ENCODE measurements at regions not wholly inside any gene's neighbourhood (a gene's known extent, or its start where the extent isn't known, plus 50 kb on each side); places are given as distances from the start of the nearest gene placed in this dataset.

DNA sequence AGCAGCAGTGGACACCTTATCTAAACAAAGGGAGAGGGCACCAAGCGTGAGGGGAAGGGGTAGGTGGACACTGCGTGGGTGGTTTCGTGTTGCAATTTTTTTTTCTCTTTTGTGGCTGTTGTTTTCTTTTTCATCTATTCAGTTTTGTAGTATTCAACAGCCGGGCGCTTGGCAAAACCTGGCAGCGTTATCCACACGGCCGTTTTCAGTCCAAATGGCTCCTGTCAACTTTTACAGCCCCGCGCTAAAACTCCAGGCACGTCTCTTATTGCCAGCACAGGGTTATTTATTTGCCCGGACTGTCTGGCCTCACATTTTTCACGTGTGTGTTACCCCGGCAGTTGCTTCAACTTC is 192.2 kb downstream of the BCOR start:
- POLR2A ChIA-PET (ENCODE audit: unreplicated experiment): no interaction called here
- CTCF ChIA-PET: no interaction called here
- peak; percentile 8 for DNase-seq
- Histone ChIP-seq H3K4me3 (ENCODE audit: low read length) (peak overlapping the region; percentile 9; the same call in 1 of the 2 replicates), H3K27ac (ENCODE audit: low read length) (peak overlapping the region; percentile 34), H3K4me1 (ENCODE audit: insufficient read depth, low read length) (peaks cover 64% of the 10 kb centered on the region), H3K79me2 (ENCODE audit: low read length) (no peaks in the 10 kb centered on the region), H3K9me2 (replicated peaks; ENCODE audit: low read length) (no peaks in the 10 kb centered on the region), H4K20me1 (ENCODE audit: low read length) (no peaks in the 10 kb centered on the region), H3K9me3 (ENCODE audit: low read length) (no peaks in the 10 kb centered on the region), H3K27me3 (ENCODE audit: low read length) (no peaks in the 10 kb centered on the region), H3K4me2 (ENCODE audit: low read length) (peak overlapping the region; percentile 42), H3K36me3 (ENCODE audit: low read depth, low read length) (no peaks in the 10 kb centered on the region), H3K9ac (ENCODE audit: low read length) (peak overlapping the region; percentile 11; the same call in 1 of the 2 replicates), H2AFZ (ENCODE audit: low read length) (peak overlapping the region; percentile 52), H3F3A (ENCODE audit: low read length, unreplicated experiment) (no peaks in the 10 kb centered on the region)
- ATAC-seq: no peak
- TF ChIP-seq EZH2 (IDR thresholded peaks at IDR 0.05; ENCODE audit: low read length, unreplicated experiment) (no peak), EZH2phosphoT487 (IDR thresholded peaks at IDR 0.05; ENCODE audit: borderline replicate concordance, low read length) (no peak)
- TF ChIP-seq, protein P1, sequence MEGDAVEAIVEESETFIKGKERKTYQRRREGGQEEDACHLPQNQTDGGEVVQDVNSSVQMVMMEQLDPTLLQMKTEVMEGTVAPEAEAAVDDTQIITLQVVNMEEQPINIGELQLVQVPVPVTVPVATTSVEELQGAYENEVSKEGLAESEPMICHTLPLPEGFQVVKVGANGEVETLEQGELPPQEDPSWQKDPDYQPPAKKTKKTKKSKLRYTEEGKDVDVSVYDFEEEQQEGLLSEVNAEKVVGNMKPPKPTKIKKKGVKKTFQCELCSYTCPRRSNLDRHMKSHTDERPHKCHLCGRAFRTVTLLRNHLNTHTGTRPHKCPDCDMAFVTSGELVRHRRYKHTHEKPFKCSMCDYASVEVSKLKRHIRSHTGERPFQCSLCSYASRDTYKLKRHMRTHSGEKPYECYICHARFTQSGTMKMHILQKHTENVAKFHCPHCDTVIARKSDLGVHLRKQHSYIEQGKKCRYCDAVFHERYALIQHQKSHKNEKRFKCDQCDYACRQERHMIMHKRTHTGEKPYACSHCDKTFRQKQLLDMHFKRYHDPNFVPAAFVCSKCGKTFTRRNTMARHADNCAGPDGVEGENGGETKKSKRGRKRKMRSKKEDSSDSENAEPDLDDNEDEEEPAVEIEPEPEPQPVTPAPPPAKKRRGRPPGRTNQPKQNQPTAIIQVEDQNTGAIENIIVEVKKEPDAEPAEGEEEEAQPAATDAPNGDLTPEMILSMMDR (conservative IDR thresholded peaks at IDR 0.05; ENCODE audit: low read depth, low read length): no peak
- intact Hi-C loops (cut with micrococcal nuclease): loop anchor here (5.0 kb wide), 1 partner anchor 47 kb away; no protein-coding TSS in a partner anchor
- no TSS peak for BruUV-seq (replicated peaks)

DNA sequence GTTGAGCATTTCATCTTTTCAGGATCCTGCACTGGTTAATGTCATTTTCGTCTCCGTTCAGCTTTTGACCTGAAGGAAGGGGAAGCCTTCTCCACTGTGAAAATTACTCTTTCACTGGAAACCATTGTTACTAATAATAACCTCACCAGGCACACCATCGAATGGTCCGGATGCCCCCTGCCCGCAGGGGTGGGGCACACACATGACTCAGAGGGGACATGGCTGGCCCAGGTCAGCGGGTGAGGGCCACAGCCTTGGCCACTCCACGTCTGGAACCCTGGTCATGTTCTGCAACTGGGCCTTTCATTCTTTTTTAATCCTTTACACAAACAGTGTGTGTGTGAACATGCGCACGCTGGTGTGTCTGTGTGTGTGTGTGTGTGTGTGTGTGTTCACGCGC is 191.8 kb downstream of the BCOR start:
- peak overlapping the region; percentile 34 for H3K27ac ChIP-seq (ENCODE audit: low read length)
- H4K20me1 ChIP-seq (ENCODE audit: low read length): no peaks in the 10 kb centered on the region
- H2AFZ ChIP-seq (ENCODE audit: low read length): peak overlapping the region; percentile 52
- H3K9me3 ChIP-seq (ENCODE audit: low read length): no peaks in the 10 kb centered on the region
- no peaks in the 10 kb centered on the region for H3K36me3 ChIP-seq (ENCODE audit: low read depth, low read length)
- peak overlapping the region; percentile 42 for H3K4me2 ChIP-seq (ENCODE audit: low read length)
- H3K4me1 ChIP-seq (ENCODE audit: insufficient read depth, low read length): peaks cover 64% of the 10 kb centered on the region
- intact Hi-C loops (cut with micrococcal nuclease): loop anchor here (5.0 kb wide), 1 partner anchor 46 kb away; no protein-coding TSS in a partner anchor
- 0 out of 2 replicates have a peak overlapping the region, but pooled peaks have one; percentile 11 for H3K9ac ChIP-seq (ENCODE audit: low read length)
- H3K79me2 ChIP-seq (ENCODE audit: low read length): no peaks in the 10 kb centered on the region
- H3K27me3 ChIP-seq (ENCODE audit: low read length): no peaks in the 10 kb centered on the region
- POLR2A ChIA-PET (ENCODE audit: unreplicated experiment): no interaction called here
- BruUV-seq (replicated peaks): no TSS peak
- TF ChIP-seq EZH2phosphoT487 (IDR thresholded peaks at IDR 0.05; ENCODE audit: borderline replicate concordance, low read length) (no peak), EZH2 (IDR thresholded peaks at IDR 0.05; ENCODE audit: low read length, unreplicated experiment) (no peak)
- CTCF ChIA-PET: no interaction called here
- peak overlapping the region; percentile 9; the same call in 1 of the 2 replicates for H3K4me3 ChIP-seq (ENCODE audit: low read length)
- H3F3A ChIP-seq (ENCODE audit: low read length, unreplicated experiment): no peaks in the 10 kb centered on the region
- DNase-seq (no peak), ATAC-seq (no peak)
- no peaks in the 10 kb centered on the region for H3K9me2 ChIP-seq (replicated peaks; ENCODE audit: low read length)

- no peaks in the 10 kb centered on the region for H3F3A ChIP-seq (ENCODE audit: low read length, unreplicated experiment)
- TF ChIP-seq EZH2phosphoT487 (IDR thresholded peaks at IDR 0.05; ENCODE audit: borderline replicate concordance, low read length) (no peak), EZH2 (IDR thresholded peaks at IDR 0.05; ENCODE audit: low read length, unreplicated experiment) (no peak)
- TF ChIP-seq, protein P1 (conservative IDR thresholded peaks at IDR 0.05; ENCODE audit: low read depth, low read length): no peak
- peak overlapping the region; percentile 66 for H3K9ac ChIP-seq (ENCODE audit: low read length)
- H4K20me1 ChIP-seq (ENCODE audit: low read length): no peaks in the 10 kb centered on the region
- H3K4me2 ChIP-seq (ENCODE audit: low read length): peak overlapping the region; percentile 79
- ATAC-seq (peak; percentile 79), DNase-seq (peak; percentile 94)
- H3K4me3 ChIP-seq (ENCODE audit: low read length): peak overlapping the region; percentile 47; the same call in 1 of the 2 replicates
- BruUV-seq (replicated peaks): no TSS peak
- no peaks in the 10 kb centered on the region for H3K9me3 ChIP-seq (ENCODE audit: low read length)
- peak overlapping the region; percentile 55; the same call in 1 of the 2 replicates for H2AFZ ChIP-seq (ENCODE audit: low read length)
- H3K4me1 ChIP-seq (ENCODE audit: insufficient read depth, low read length): peaks cover 60% of the 10 kb centered on the region
- H3K79me2 ChIP-seq (ENCODE audit: low read length): no peaks in the 10 kb centered on the region
- POLR2A ChIA-PET (ENCODE audit: unreplicated experiment): no interaction called here
- no peaks in the 10 kb centered on the region for H3K27me3 ChIP-seq (ENCODE audit: low read length)
- intact Hi-C loops (cut with micrococcal nuclease): loop anchor here (5.0 kb wide), 1 partner anchor 44 kb away; no protein-coding TSS in a partner anchor
- no peaks in the 10 kb centered on the region for H3K36me3 ChIP-seq (ENCODE audit: low read depth, low read length)
- H3K27ac ChIP-seq (ENCODE audit: low read length): peak overlapping the region; percentile 87
- CTCF ChIA-PET: interaction anchor here (0.6 kb wide), 1 partner anchor 64 kb away, joined by 3 read pairs; no protein-coding TSS in a partner anchor
- no peaks in the 10 kb centered on the region for H3K9me2 ChIP-seq (replicated peaks; ENCODE audit: low read length)
Observed at GRCh38 chrX:39907964-39908661, 189.6 kb downstream of the BCOR start.
